Adrenal gland (tissue), 5 donors: ENCODE measurements at regions not wholly inside any gene's neighbourhood (a gene's known extent, or its start where the extent isn't known, plus 50 kb on each side); places are given as distances from the start of the nearest gene placed in this dataset.

Experiments
- POLR2A ChIP-seq, 2 donors: fragments of 450-650 bp; IDR thresholded peaks; one replicate each; pipeline ENCODE4 v1.6.1; 2017; ENCODE audit warnings: antibody characterized with exemption in 2 of 2, mild to moderate bottlenecking in 2 of 2, moderate library complexity in 1 of 2
- TF ChIP-seq, protein P1 (sequence below), 6 experiments: fragments of 450-650 bp in 4 of 6; fragments of 200-600 bp in 2 of 6; sonication (generic) in 1 of 6; IDR thresholded peaks; 1 replicate in 5 of 6; 2 replicates in 1 of 6; pipeline versions ENCODE4 v1.5.1 to v1.8.0; 2016 to 2021; ENCODE audit warnings: antibody characterized with exemption in 6 of 6, mild to moderate bottlenecking in 2 of 6, moderate library complexity in 1 of 6
- donor health status: DM: no; HTN: no; CAD: no.

DNA sequence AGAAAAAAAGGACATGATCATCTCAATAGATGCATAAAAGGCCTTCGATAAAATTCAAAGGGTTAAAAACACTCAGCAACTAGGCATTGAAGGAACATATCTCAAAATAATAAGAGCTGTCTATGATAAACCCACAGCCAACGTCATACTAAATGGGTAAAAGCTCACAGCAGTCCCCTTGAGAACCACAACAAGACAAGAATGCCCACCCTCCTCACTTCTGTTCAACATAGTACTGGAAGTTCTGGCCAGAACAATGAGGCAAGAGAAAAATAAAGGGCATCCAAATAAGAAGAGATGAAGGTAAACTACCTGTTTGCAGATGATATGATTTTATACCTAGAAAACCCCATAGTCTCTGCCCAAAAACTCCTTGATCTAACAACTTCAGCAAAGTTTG is 619.7 kb upstream of the LMCD1 start:
- TF ChIP-seq, protein P1, sequence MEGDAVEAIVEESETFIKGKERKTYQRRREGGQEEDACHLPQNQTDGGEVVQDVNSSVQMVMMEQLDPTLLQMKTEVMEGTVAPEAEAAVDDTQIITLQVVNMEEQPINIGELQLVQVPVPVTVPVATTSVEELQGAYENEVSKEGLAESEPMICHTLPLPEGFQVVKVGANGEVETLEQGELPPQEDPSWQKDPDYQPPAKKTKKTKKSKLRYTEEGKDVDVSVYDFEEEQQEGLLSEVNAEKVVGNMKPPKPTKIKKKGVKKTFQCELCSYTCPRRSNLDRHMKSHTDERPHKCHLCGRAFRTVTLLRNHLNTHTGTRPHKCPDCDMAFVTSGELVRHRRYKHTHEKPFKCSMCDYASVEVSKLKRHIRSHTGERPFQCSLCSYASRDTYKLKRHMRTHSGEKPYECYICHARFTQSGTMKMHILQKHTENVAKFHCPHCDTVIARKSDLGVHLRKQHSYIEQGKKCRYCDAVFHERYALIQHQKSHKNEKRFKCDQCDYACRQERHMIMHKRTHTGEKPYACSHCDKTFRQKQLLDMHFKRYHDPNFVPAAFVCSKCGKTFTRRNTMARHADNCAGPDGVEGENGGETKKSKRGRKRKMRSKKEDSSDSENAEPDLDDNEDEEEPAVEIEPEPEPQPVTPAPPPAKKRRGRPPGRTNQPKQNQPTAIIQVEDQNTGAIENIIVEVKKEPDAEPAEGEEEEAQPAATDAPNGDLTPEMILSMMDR (IDR thresholded peaks at IDR 0.05), result no peak
- no peak for TF ChIP-seq POLR2A (IDR thresholded peaks at IDR 0.05)
